ENCODE measurements at regions not wholly inside any gene's neighbourhood (a gene's known extent, or its start where the extent isn't known, plus 50 kb on each side); places are given as distances from the start of the nearest gene placed in this dataset.

DNA sequence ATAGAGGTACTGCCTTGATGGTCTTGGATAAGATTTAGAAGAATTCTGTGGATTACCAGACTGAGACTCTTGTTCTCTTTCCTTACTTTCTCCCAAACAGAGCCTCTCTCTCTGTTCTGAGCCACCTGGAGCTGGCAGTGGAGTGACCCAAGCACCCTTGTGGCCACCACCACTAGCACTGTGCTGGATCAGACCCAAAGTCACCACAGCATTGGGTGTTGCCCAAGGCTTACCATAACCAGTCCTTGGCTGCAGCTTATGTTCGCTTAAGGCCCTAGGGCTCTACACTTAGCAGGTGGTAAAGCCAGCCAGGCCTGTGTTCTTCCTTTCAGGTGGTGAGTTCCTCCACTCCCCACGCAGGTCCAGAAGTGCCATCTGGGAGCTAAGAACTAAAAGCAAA, 79.8 kb downstream of the SEM1 start:
- DNase-seq = no peak
- TF ChIP-seq POLR2AphosphoS5 (IDR thresholded peaks at IDR 0.05) = no peak

DNA sequence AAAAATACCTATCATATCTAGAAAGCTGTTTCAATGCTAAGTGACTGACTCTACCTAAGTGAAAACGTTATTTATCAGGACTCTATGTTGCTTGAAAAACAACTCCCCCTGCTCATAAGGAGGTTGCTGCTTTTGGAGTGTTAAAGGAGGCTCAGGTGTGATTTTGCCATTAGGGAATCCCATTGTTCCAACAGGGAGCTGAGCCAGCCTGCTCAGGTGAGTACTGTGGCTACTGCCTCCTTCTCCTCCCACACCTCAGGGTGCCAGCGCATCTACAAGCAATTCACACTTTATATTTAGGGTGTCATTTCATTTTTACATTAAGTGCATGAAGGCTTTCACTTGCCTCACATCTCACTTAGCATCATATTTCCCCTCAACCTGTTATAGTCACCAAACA, 84.7 kb downstream of the SEM1 start:
- no peak overlapping the region for H3K27ac ChIP-seq
- intact Hi-C loops (cut with DNase I; ENCODE audit: low total_unique reads) = no loop called here
- 53 to 56% methylated on average over 2 of the region's 2 CpGs for WGBS, 2 donors (ENCODE audit: low coverage in 1 of 2)
- DNase-seq = no peak
- in situ Hi-C loops (cut with MboI; ENCODE audit: low pct_ligation_motif_present in 1 of 4, low pct_unique_long_range_greater_than_20kb in 1 of 4, low sequenced_read_pairs in 3 of 4) = loop anchor here in 1 of 4 donors (25.0 kb wide), 1 partner anchor 137 kb away; no protein-coding TSS in a partner anchor
- H3K9me3 ChIP-seq = no peaks in the 10 kb centered on the region
- no peaks in the 10 kb centered on the region for H3K27me3 ChIP-seq
- TF ChIP-seq, protein P1, sequence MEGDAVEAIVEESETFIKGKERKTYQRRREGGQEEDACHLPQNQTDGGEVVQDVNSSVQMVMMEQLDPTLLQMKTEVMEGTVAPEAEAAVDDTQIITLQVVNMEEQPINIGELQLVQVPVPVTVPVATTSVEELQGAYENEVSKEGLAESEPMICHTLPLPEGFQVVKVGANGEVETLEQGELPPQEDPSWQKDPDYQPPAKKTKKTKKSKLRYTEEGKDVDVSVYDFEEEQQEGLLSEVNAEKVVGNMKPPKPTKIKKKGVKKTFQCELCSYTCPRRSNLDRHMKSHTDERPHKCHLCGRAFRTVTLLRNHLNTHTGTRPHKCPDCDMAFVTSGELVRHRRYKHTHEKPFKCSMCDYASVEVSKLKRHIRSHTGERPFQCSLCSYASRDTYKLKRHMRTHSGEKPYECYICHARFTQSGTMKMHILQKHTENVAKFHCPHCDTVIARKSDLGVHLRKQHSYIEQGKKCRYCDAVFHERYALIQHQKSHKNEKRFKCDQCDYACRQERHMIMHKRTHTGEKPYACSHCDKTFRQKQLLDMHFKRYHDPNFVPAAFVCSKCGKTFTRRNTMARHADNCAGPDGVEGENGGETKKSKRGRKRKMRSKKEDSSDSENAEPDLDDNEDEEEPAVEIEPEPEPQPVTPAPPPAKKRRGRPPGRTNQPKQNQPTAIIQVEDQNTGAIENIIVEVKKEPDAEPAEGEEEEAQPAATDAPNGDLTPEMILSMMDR (IDR thresholded peaks at IDR 0.05) = no peak
- TF ChIP-seq EP300 (IDR thresholded peaks at IDR 0.05; ENCODE audit: low read depth) = no peak
- no peaks in the 10 kb centered on the region for H3K4me1 ChIP-seq
- no peak overlapping the region for H3K4me3 ChIP-seq
- H3K36me3 ChIP-seq = no peaks in the 10 kb centered on the region

More for the DNA sequence above, 79.8 kb downstream of the SEM1 start:
- Histone ChIP-seq H3K4me1 (no peaks in the 10 kb centered on the region), H3K4me3 (no peak overlapping the region), H3K9me3 (no peaks in the 10 kb centered on the region), H3K27ac (no peak overlapping the region), H3K27me3 (no peaks in the 10 kb centered on the region), H3K36me3 (no peaks in the 10 kb centered on the region)
- in situ Hi-C loops (cut with MboI; ENCODE audit: low pct_ligation_motif_present in 1 of 4, low pct_unique_long_range_greater_than_20kb in 1 of 4, low sequenced_read_pairs in 3 of 4) = no loop called here
- intact Hi-C loops (cut with DNase I; ENCODE audit: low total_unique reads) = no loop called here
- 93% methylated on average over 2 of the region's 2 CpGs; no CpG with 5 or more reads in 1 of the 2 donors for WGBS, 2 donors (ENCODE audit: low coverage in 1 of 2)

DNA sequence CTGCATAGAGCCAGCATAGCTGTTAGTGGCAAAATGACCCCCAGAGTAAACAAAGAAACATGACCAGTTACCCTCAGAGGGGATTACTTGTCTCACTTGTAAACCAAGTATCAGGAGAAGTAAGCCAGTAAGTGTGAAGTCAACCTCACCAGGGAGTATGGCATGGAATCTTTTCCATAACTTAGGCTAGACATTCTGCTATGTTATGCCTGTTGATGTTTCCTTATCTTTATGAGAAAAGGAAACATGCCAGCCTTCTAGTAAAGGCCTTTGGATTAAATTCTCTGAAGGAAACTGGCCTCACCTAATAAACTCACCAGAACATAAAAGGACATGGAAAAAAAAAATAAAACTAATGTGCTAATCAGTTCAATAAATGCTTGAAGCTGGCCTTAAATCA, 87.7 kb downstream of the SEM1 start:
- Histone ChIP-seq H3K4me1 (no peaks in the 10 kb centered on the region), H3K27me3 (no peaks in the 10 kb centered on the region), H3K27ac (no peak overlapping the region), H3K4me3 (no peak overlapping the region), H3K36me3 (no peaks in the 10 kb centered on the region), H3K9me3 (peaks cover 6 to 9% of the 10 kb centered on the region in 2 donors)
- intact Hi-C loops (cut with DNase I; ENCODE audit: low total_unique reads) (no loop called here), in situ Hi-C loops (cut with MboI; ENCODE audit: low pct_ligation_motif_present in 1 of 4, low pct_unique_long_range_greater_than_20kb in 1 of 4, low sequenced_read_pairs in 3 of 4) (loop anchor here in 1 of 4 donors (25.0 kb wide), 1 partner anchor 140 kb away; no protein-coding TSS in a partner anchor)
- no peak for DNase-seq
- no peak for TF ChIP-seq POLR2AphosphoS5 (IDR thresholded peaks at IDR 0.05)

DNA sequence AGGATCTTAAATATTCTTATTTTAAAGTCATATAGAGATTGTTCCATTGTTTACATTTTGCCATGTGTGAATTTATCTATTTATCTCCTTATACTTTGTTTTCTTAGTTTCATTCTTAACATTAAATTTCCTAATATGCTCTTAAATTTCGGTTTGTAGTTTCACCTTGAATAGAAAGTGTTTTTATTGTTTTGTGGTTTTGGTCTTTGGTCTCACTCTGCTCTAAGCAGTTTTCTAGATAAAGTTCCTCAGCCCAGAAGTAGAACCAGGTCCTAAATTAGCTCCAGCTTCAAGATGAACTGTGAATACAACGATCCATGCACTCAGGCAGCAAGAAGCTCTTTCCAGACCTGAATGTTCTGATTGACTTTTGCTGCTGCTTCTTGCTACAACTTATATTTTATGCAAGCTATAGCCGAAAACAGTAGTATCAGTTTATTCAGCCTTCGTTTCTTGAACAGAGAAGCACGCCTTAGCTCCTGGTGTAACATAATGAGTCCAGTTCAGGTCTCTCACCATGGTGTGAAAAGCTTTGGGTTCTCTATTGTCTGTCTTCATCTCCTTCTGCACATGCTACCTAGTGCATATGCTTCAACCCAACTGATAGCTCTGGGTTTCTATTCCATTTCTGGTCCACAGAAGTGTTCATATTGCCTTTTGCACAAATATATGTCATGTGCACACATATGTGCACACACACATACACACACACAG, 95.3 kb downstream of the SEM1 start:
- in situ Hi-C loops (cut with MboI; ENCODE audit: low pct_ligation_motif_present in 1 of 4, low pct_unique_long_range_greater_than_20kb in 1 of 4, low sequenced_read_pairs in 3 of 4) (loop anchor here in 1 of 4 donors (25.0 kb wide), 1 partner anchor 148 kb away; no protein-coding TSS in a partner anchor), intact Hi-C loops (cut with DNase I; ENCODE audit: low total_unique reads) (no loop called here)
- 83 to 87% methylated on average over 5 of the region's 5 CpGs for WGBS, 2 donors (ENCODE audit: low coverage in 1 of 2)
- H3K27ac ChIP-seq = no peak overlapping the region
- H3K36me3 ChIP-seq = no peaks in the 10 kb centered on the region
- H3K4me1 ChIP-seq = no peaks in the 10 kb centered on the region
- no peaks in the 10 kb centered on the region for H3K27me3 ChIP-seq
- TF ChIP-seq EP300 (IDR thresholded peaks at IDR 0.05; ENCODE audit: low read depth) (no peak), POLR2A (IDR thresholded peaks at IDR 0.05) (no peak), POLR2AphosphoS5 (IDR thresholded peaks at IDR 0.05) (no peak)
- TF ChIP-seq, protein P1 (IDR thresholded peaks at IDR 0.05) = no peak
- H3K9me3 ChIP-seq = peaks cover 6 to 12% of the 10 kb centered on the region in 2 donors
- no peak for DNase-seq
- no peak overlapping the region for H3K4me3 ChIP-seq

DNA sequence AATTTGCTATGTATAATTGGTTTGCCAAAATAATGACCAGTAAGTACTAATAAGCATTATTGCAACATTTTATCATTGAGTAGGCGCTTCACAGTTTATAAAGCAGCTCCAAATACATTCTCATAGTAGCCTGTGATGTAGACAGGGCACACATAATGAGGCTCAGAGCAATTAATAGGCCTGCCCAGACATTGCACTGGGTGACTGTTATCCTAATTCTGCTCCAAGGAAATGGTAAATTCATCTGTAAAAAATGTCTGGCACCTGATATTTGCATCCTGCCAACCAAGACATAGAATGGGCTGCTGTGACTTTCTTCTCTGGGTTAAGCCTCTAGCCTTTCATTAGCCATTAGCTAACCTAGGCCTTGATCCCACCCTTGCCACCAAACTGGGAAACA, 97.6 kb downstream of the SEM1 start:
- peaks cover 0 to 3% of the 10 kb centered on the region in 2 donors for H3K9me3 ChIP-seq
- intact Hi-C loops (cut with DNase I; ENCODE audit: low total_unique reads) (no loop called here), in situ Hi-C loops (cut with MboI; ENCODE audit: low pct_ligation_motif_present in 1 of 4, low pct_unique_long_range_greater_than_20kb in 1 of 4, low sequenced_read_pairs in 3 of 4) (loop anchor here in 1 of 4 donors (25.0 kb wide), 1 partner anchor 150 kb away; no protein-coding TSS in a partner anchor)
- TF ChIP-seq EP300 (IDR thresholded peaks at IDR 0.05; ENCODE audit: low read depth) = no peak
- TF ChIP-seq POLR2AphosphoS5 (IDR thresholded peaks at IDR 0.05) = no peak
- no peak for TF ChIP-seq POLR2A (IDR thresholded peaks at IDR 0.05)
- TF ChIP-seq, protein P1 (IDR thresholded peaks at IDR 0.05) = no peak
- no peak for DNase-seq
- H3K27me3 ChIP-seq = no peaks in the 10 kb centered on the region
- H3K4me3 ChIP-seq = no peak overlapping the region
- no peaks in the 10 kb centered on the region for H3K4me1 ChIP-seq
- no peaks in the 10 kb centered on the region for H3K36me3 ChIP-seq
- 80% methylated on average over 1 of the region's 1 CpG; no CpG with 5 or more reads in 1 of the 2 donors for WGBS, 2 donors (ENCODE audit: low coverage in 1 of 2)
- H3K27ac ChIP-seq = no peak overlapping the region

Data from transverse colon (tissue), 4 donors.